GM18502 (cell line): ENCODE measurements at regions not wholly inside any gene's neighbourhood (a gene's known extent, or its start where the extent isn't known, plus 50 kb on each side); places are given as distances from the start of the nearest gene placed in this dataset.
A peak's percentile ranks its signal among the peaks of the same experiment; 100 is the strongest.
"Not testable (repeated sequence)": the region's sequence is repeated elsewhere in the genome, so short reads cannot be mapped to it uniquely, and the experiment has no call there.

Experiments used
- ATAC-seq: cut with Tn5 transposase; IDR thresholded peaks from one replicate; pipeline ENCODE4 v1.9.1; 2021; ENCODE audit warnings: mild to moderate bottlenecking; ENCODE audit not compliant: unreplicated experiment, poor library complexity

DNA sequence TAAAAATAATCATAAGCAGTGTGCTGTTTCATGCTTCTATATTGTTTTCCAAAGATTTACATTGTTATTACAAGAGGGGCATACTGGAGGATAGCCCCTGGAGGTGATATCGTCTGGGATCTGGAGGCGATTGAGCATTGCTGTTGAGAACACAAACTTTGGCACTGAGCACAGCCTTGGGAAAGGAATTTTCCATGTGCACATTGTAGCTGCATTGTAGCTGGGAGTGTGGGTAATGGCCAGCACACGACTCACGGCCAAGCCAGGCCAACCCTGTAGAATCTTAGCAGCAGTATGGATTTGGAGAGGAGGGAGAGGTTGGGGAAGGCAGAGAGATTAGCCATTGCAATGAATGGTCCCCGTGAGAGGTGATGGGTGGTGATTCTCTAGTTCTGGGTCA is 121.9 kb downstream of the SMIM20 start:
- ATAC-seq = no peak

DNA sequence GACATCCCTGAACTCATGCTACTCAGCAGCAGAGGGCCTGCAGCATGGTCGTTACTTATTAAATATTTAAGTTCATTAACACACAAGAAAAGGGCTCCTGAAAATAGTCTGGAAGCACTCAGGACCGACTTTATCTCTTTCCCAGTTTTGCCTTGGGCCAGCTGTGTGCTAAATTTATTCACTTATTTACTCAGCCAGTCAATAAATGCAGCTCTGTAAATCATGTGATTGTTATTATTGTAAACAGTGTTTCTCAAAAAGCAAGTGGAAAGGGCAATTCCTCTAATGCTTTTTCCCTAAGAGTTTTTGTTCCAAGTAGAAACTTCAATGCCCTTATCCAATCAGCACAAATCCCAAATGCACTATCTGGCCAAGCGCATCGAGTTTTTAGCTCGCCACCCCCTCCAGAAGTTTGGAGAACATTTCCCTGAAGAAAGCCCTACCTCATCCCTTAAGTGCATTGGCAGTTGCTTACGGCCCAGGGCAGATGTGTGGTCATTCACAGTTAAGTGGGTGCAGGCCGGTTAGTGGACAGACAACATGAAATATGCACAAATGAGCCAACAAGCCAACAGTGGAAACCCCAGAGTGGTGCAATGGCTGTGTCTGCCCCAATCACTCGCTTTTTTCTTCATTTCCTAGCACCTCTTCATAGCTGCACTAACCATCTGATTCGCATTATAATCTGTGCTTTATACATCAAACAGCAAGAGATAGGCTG is 125.8 kb downstream of the SMIM20 start:
- no peak for ATAC-seq

DNA sequence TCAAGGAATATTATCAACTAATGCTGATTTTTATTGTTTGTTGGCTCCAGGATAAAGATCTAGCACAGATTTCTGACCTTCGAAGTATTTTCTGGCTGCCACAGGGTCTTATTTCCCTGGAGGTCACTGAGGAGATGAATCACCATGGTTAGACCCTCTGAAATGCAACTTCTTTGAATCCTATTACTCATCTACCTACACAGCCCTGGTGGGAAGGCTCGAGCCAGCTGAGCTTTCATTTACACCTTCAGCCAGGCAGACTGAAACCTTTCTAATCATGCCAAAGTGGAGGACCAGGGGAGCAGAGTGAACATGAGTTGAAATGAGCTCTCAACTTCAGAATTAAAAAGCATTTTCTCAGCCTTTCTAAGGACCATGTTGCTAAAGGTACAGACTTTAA is 130.5 kb downstream of the SMIM20 start:
- ATAC-seq = no peak

DNA sequence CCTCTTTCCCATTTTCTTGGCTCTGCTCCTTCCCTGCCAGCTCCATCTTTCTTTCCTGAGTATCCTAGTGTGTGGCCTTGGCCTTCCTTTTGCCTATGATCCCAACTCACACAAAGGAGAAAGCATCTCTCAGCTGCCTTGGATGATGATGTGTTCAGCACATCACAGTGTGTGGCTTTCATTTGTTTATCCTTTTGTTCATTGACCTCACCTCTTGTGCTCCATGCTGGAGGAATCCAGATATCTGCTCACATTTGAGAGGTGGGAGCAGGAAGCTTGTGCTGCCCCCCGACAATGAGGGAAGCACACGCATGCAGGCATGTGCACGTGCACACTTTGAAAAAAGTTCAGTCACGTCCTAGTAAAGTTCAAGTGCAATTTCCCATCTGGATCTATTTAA is 131.0 kb downstream of the SMIM20 start:
- ATAC-seq = no peak

DNA sequence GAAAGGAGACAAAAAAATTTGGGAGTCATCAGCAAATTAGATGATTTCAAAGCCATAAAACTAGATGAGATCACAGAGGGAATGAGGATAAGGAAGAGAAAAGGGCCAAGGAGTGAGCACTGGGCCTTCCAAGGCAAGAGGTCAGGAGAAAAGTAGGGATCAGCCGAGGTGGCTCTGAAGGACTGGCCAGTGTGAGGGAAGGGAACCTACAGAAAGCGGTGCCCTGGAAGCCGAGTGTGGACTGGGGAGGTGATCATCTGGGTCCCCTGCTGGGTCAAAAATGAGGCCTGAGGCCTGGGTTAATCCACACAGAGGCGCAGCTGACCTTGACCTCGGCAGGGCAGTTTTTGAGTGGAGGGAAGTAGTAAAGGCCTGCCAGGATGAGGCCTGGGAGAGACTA is 133.8 kb downstream of the SMIM20 start:
- no peak for ATAC-seq

DNA sequence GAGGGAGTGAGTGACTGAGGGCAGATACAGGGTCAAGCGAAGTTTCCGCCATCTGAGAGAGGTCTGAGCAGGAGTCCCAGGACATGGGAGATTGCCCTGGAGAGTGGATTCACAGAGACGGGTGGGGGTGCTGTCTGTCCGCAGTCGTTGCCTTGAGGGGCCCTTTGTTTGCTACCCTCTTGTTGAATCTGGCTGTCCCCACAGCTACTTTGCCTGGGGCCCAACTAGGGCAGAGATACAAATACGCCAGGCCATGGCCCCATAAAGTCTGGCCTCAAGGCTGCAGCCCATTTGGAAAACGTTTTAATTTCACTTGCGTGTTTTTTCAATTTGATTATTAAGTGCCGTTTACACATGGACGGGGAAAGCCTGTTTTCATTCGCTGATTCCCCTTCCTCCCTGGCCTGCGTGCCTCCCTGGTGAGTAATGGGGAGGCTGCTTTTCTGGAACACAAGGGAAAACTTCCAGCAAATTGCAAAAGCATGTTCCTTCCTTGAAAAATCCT is 134.4 kb downstream of the SMIM20 start:
- ATAC-seq = no peak

DNA sequence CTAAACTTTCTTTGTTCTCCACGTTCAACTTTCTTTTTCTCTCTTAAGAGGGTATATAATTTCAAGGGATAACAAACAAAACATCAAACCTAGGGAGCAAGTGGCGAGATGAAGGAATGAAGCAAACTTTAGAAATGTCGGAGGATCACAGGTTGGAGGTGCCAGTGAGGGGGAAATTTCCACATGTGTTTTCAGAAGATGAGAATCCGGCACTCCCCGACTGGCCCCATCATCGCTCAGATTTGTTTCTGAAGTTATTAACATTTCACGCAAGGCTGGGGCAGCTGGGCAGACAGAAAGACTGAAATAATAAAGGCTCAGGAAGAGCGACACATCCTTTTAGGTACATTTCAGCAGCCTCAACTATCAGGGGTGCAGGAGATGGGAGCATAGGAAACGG is 134.9 kb downstream of the SMIM20 start:
- no peak for ATAC-seq

DNA sequence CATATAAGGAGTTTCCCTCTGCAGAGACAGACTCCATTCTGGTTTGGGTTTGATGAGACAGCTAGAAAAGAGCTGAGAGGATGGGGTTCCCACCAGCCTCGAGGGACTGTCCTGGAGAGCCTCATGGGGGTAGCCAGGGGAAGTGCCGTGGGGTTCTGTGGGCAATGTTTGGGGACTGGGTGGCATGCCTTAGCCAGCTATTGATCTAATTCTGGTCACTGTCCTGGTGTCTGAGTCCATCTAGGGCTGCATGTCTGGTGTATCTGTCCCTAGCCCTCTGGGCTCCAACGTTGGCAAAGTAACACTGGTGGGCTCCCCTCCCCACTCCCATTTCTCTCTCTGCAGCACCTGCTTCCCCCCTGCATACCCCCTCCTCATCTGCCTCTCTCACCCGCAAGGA is 135.4 kb downstream of the SMIM20 start:
- no peak for ATAC-seq

DNA sequence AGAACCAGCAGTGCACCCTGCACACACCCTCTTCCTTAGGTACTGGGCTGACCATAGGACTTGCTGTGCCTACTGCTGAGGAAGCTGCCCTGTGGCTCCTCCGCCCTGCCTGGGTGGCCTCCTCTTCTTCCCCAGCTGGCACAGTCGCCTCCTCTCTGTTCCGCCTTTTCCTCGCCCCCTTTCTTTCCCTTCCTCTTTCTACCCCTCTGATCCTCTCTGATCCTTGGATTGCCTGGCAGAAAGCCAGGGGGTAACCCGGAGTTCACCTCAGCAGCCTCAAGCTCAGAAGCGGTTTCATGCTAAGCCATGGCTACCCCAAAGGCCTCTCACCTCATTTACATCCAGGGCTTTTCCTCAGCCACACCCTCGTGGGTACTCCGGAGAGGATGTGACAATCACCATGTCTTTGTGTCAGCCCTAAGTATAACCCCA is 136.2 kb downstream of the SMIM20 start:
- ATAC-seq = no peak

DNA sequence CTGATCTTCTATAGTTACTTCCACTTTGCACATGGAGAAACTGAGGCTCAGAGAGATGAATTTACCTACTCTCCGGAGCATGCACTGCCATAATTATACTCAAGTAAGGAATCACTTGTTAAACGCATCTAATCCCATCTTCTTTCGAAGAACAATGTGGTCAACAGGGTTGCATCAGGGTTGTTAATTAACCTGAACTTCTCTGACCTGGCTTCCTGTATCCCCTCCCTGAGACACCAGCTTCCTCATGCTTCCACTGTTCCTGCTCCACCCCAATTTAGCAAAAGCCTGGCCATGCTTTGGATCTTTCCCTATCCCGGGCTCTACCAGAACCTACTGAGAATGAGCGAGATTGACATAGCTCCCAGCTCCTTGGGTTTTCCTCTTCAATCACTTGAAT is 136.7 kb downstream of the SMIM20 start:
- no peak for ATAC-seq

DNA sequence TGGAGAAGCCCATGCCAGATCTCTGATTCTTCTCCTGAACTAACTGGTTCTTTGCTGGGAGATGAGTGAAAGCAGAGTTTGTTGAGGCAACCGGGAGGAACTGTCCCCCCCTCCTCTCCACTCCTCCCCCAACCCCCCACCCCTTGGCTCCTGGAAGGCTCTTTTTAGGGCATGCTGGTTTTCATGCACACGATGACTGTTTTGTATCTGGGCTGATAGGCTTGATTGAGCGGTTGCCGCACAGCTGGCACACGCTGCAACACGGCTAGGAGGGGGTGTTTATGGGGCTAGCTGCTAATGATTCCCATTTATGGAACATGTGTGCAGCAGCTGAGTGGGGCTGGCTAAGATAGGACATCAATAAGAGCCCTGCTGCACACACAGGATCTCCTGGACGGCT is 137.2 kb downstream of the SMIM20 start:
- ATAC-seq = no peak

DNA sequence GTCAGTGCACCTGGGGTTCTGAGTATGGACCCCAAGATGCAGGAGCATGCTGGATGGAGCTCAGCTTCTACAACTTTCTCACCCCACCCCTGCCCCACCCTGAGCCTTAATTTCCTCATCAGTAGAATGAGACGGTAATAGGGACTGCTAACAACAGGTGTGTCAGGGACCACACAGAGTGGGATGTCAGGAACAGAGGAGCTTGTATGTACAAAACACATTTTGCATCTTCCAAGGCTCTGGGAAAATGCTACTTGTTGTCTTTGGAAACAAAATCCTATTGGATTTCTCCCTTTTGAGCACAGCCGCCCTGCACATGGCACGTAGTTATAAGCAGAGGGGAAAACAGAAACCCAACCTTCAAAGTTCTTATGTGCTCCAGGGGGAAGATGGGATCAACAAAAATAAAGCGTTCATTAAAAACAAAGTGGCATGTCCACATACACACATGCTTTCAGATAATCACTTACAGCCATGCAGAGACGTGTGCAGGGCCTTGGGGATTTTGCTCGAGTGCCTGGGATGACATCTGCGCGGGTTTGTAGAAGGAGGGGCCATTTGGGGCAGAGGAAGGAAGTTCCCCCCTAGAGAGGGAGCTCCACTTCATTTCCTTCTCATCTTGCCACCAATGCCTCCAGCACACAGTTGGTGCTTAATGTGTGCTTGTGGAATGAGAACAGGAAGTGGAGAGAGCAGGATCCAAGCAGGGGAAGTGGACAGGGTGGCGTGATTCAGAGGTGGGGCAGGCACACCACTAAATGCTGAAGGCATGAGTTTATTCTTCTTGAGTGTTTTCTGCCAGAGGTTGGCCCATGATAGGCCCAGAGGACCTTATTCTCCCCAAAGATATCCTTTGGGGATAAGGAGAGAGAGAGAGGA is 138.9 kb downstream of the SMIM20 start:
- no peak for ATAC-seq

DNA sequence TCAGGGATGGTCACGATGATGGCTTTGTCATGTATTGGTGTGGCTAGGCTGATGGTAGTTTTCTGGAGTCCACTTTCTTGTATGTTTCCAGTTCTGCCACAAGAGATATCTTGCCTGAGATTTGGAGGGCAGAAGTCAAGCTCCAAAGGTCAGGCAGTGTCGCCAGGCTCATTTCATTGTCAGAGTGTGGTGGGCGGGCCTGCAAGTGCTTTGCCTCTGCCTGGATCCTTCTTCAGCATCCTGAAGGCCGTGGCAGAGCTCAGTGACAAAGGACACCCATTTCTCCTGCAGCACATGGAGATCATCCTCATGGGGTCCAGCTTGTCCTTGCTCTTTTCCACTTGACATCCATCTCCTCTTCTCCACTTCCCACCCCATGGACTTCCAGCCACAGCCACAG is 139.7 kb downstream of the SMIM20 start:
- ATAC-seq = no peak

DNA sequence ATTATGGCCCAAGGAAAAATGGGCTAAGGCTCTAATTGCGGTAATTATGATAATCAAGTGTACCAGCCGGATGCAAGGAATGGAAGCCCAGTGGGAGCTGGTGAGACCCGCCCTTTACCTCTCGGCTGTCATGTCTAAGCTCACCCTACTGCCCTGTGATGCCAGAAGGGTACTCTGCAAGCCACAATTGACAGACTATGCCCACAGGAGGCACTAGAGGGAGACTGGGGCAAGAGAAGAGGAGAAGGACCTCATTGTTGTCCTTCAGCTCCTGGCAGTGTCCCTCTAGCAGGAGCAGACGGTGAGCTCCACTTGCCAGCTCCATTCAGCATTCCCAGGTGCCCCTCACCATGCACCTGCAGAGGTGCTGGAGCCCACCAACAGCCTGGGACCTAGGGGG is 141.8 kb downstream of the SMIM20 start:
- ATAC-seq = no peak

DNA sequence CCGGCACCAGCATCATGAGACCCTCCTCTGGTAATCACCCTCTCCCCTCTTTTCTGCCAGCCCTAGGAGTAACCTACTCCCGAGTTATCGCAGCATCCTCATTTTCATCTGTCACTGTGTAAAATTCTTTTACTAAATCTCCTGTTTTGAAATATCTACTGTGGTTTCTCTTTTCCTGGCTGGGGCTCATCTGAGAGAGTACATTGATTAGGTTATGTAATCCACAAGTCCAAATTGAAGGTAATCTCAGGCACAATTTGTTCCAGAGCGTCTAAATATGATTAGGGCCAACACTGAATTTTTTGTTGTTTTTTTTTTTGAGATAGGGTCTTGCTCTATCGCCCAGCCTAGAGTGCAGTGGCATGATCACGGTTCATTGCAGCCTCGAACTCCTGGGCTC is 142.4 kb downstream of the SMIM20 start:
- ATAC-seq = no peak

DNA sequence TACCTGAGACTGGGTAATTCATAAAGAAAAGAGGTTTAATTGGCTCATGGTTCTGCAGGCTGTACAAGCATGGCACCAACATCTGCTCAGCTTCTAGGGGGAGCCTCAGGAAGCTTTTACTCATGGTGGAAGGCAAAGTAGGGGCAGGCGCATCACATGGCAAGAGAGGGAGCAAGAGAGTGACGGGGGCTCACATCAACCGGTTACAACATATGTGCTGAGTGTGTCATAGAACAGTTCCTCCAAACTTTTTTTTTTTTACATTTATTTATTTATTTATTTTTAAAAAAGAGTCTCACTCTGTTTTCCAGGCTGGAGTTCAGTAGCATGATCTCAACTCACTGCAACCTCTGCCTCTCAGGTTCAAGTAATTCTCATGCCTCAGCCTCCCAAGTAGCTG is 143.8 kb downstream of the SMIM20 start:
- not testable (repeated sequence) for ATAC-seq

DNA sequence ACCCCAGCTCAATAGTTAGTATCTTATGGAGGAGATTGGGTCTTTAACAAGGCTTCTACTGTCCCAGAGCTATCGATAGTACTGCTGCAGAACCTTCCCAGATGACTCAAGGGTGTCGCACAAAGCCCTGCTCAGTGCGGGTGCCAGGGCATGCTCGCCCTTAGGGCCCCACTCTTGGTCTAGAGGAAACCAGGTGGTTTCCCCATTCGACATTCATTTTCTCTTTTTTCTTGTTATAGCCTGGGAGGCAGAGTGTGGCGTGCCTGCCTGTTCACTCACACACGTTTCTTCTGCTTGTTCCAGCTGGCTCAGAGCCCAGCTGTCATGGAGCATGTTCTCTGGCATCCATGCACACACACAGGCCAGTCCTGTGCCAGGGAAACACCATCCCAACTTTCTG is 144.5 kb downstream of the SMIM20 start:
- peak; percentile 78 for ATAC-seq

DNA sequence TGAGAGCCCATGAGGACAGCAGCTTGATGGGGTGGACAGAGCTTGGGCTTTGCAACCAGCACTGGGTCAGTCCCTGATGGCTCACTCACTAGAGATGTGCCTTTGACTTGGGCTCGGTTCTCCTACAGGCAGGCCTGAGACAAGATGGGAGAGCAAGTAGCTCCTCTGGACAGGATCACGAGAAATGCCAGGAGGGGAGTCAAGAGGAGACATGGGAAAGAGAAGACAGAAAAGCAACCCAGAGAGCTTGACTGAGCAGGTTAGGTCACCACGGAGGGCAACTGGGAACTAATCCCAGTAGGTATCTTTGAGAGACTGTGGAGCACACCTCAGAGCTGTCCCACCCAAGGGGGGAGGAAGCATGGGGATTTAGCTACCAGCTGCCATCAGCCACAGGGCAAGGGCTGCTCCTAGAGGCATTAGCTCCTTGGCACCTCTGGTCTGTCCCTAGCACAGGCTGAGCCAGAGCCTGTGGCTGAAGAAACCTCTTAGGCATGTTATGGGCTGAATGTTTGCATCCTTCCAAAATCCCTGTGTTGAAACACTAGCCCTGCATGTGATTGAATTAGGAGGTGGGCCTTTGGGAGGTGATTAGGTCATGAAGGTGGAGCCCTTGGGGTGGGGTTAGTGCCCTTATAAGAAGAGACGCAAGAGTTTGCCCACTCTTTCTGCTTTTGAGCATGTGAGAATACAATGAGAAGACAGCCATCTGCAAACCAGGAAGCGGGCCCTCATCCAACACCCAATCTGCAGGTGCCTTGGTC is 145.6 kb downstream of the SMIM20 start:
- no peak for ATAC-seq

DNA sequence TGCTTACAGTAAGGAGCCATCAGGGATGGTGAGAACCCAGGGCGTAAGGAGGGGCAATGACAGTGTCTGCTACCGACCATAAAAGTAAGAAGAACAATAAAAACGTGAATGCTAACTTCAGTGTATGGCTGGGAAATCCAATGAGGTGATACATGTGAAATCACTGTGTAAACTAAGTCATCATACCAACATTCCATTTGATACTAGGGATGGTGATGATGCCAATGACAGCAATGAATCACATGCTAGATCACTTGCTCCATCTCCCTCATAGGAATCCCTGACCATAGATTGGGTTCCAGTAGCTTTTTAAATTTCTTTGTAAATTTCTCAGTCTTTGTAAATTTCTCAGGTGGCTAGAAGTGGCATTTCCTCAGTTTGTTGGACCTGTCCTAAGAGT is 146.3 kb downstream of the SMIM20 start:
- ATAC-seq = no peak

DNA sequence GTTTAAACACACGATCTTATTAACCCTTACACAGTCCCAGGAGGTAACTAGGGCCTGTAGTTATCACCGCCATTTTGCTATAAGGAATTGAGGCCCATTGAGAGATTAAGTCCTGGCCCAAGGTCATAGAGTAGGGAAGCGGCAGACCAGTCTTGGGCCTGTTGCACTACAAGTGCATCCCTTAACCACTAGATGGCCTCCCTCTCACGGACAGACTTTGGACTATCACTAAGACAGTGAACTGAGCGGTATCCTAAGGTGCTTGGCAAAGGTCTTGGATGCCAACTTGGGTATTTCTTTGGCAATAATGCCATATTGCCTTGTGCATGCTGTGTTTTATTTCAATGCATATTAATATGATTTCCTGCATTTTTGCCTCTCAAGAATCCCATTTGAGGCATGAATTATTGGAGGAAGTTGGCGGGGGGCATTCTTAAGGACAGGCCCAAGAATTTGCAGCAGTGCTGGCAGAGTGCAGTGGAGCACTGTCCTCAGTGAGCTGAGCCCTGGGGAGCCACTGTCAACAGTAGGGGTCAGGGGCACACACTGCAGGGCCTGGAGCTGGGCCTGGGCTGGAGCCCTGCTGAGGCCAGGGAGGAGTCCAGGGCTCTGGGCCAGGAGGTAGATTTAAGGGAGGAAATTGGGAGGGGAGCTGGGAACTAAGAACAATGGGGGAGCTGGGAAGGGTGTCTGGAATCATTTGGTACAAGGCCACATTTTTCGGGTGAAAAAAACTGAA is 147.4 kb downstream of the SMIM20 start:
- no peak for ATAC-seq
